Right cardiac atrium (tissue), 5 donors: ENCODE measurements at regions not wholly inside any gene's neighbourhood (a gene's known extent, or its start where the extent isn't known, plus 50 kb on each side); places are given as distances from the start of the nearest gene placed in this dataset.
"Not testable (repeated sequence)": the region's sequence is repeated elsewhere in the genome, so short reads cannot be mapped to it uniquely, and the experiment has no call there.

Experiments used
- ATAC-seq, 2 donors: fragments of 200-7000 bp; cut with Tn5 transposase; one replicate each; pipeline versions ENCODE4 v1.8.0 to v1.9.1; 2020; ENCODE audit warnings: moderate library complexity in 2 of 2, mild to moderate bottlenecking in 1 of 2
- DNase-seq, 3 donors: peaks; one replicate each; pipeline ENCODE4 v3.0.0-alpha.2; 2020
- H3K27ac ChIP-seq: one replicate; pipeline ENCODE4 v1.5.1; 2013; ENCODE audit warnings: mild to moderate bottlenecking, low read length, control low read depth, moderate library complexity
- H3K27me3 ChIP-seq: one replicate; pipeline ENCODE4 v1.6.1; 2013; ENCODE audit not compliant: control insufficient read depth, insufficient read depth
- H3K4me1 ChIP-seq: one replicate; pipeline ENCODE4 v1.6.1; 2013; ENCODE audit warnings: low read length; ENCODE audit not compliant: control insufficient read depth, insufficient read depth
- H3K4me3 ChIP-seq: one replicate; pipeline ENCODE4 v1.5.1; 2013; ENCODE audit warnings: low read length, control low read depth
- H3K9me3 ChIP-seq: one replicate; pipeline ENCODE4 v1.6.1; 2013; ENCODE audit warnings: low read length; ENCODE audit not compliant: control insufficient read depth
- WGBS: extraction: QIAGEN DNeasy Blood & Tissue Kit; methylation state at CpG from one replicate; pipeline ENCODE4 v1.1.7; 2013; 5-methylcytosine and 5-hydroxymethylcytosine counted together
- intact Hi-C, 4 donors: fragments of 100-400 bp; cut with DNase I; formaldehyde crosslinking; loops; one replicate each; pipeline versions ENCODE4 v1.11.0 to v1.14.0; 2022 to 2023
- donor health status: healthy with polysubstance abuse.
- donor health status: DM: no; HTN: yes; CAD: no.
- donor health status: DM: no; HTN: no; CAD: no.
- donor health status: DM: no; HTN: yes; CAD: no; lungs with severe emphysema.
- donor health status: DM: yes; HTN: yes; CAD: no.

DNA sequence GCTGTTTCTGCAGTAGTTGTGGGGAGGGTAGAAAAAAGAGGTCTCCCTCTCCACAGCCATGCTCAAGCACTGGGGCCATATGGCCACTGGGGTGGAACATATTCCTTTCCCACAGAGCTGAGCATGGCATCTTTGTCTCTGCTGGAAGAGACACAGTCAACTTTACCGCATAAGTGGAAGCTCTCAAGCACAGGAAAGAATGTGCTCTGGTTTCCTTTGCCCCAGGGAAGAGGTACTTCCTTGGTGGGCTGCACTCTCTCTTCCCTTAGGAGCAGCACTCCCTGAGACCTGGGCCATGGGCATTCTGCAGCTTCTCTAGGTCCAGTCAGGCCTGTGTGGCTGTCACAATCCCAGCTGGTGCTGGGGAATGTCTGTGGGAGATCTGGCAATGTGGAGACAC, 168.5 kb upstream of the ACTBL2 start:
- no peak overlapping the region for H3K27ac ChIP-seq
- DNase-seq (no peak), ATAC-seq (no peak)
- no peak overlapping the region for H3K4me3 ChIP-seq
- no peaks in the 10 kb centered on the region for H3K27me3 ChIP-seq
- 91% methylated on average over 1 of the region's 1 CpG for WGBS
- intact Hi-C loops, result loop anchor here in 3 of 4 donors (5.0 to 10.0 kb wide), 3 partner anchors 146 to 811 kb away; partner anchors contain the start of gene PLK2 (in 1 of the 3)
- no peaks in the 10 kb centered on the region for H3K4me1 ChIP-seq
- peaks cover 3% of the 10 kb centered on the region for H3K9me3 ChIP-seq

DNA sequence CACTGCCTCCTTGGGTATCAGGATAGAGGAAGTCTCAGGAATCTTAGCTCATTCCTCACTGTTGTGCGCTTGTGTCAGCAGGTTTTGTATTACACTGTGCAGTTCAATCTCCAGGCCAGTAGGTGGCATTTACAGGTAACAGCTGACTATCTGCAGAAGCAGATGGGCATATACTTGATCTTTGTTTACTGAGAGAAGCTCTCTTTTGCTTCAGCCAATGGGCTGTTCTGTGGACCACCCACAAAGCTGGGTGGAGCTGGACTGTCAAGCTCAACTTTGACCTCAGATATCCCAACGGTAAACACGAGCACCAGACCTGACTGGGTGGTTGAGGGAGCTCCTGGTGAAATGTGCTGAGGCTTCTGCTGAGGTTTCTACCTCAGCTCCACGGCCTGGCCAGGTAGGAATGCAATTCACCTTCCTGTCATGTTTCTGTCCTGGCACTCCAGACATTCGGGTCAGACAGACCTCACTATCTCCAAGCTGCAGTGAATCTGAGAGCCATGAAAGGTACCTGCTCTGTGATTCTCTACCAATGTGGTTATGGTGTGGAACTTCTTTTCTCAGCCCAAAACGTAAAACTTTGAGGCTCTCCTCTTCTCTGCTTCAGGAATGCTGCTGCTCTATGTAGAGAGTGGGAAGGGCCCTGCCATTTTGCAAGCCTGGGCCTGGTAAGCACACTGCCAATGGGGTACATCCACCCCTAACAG, 167.9 kb upstream of the ACTBL2 start:
- peaks cover 3% of the 10 kb centered on the region for H3K9me3 ChIP-seq
- H3K4me3 ChIP-seq, result no peak overlapping the region
- 68% methylated on average over 6 of the region's 6 CpGs for WGBS
- intact Hi-C loops, result loop anchor here in 3 of 4 donors (5.0 to 10.0 kb wide), 3 partner anchors 146 to 812 kb away; partner anchors contain the start of gene PLK2 (in 1 of the 3)
- H3K27me3 ChIP-seq, result no peaks in the 10 kb centered on the region
- no peak overlapping the region for H3K27ac ChIP-seq
- ATAC-seq (peak; percentile 48 to 57), DNase-seq (peak in 1 of 3 donors; percentile 12)
- no peaks in the 10 kb centered on the region for H3K4me1 ChIP-seq

DNA sequence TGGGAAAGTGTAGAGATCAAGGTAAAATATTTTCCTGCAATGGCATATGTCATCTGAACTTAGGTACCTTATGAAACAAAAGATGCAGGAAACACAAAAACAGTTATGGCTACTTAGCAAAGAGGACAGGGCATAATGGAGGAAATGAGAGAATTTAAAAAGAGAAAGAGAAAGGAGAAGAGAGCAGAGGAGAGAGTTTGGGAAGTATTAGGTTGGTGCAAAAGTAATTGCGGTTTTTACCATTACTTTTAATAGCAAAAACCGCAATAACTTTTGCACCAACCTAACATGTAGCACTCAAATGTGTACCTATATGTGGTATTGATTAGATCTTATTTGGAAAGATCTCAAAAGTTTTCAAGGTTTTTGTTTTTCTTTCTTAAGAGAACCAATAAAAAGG, 160.1 kb upstream of the ACTBL2 start:
- intact Hi-C loops, result no loop called here
- DNase-seq (no peak), ATAC-seq (no peak)
- Histone ChIP-seq H3K27ac (no peak overlapping the region), H3K27me3 (no peaks in the 10 kb centered on the region), H3K4me1 (no peaks in the 10 kb centered on the region), H3K4me3 (no peak overlapping the region), H3K9me3 (no peaks in the 10 kb centered on the region)
- WGBS, result 96% methylated on average over 2 of the region's 2 CpGs

DNA sequence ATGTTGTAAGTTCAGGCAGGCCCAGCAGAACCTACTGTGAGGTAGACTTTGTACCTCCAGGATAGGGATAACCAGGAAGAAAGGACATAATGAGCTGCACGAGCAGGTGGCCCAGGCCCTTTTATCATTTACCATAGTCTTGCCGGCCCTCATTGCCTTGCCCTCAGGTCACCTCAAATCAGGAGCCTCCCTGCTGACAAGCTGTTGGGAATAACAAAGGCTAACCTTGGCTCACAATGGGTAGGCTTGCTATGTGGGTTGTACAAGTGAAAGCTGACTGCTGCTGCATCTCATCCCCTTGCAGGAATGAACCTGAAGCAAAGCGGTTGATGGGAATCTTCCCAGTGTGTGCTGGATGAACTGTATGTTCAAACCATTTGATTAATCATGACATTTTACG, 159.5 kb upstream of the ACTBL2 start:
- WGBS, result 90% methylated on average over 4 of the region's 4 CpGs
- ATAC-seq (no peak), DNase-seq (no peak)
- Histone ChIP-seq H3K27me3 (no peaks in the 10 kb centered on the region), H3K9me3 (no peaks in the 10 kb centered on the region), H3K4me1 (no peaks in the 10 kb centered on the region), H3K4me3 (no peak overlapping the region), H3K27ac (no peak overlapping the region)
- intact Hi-C loops, result no loop called here

DNA sequence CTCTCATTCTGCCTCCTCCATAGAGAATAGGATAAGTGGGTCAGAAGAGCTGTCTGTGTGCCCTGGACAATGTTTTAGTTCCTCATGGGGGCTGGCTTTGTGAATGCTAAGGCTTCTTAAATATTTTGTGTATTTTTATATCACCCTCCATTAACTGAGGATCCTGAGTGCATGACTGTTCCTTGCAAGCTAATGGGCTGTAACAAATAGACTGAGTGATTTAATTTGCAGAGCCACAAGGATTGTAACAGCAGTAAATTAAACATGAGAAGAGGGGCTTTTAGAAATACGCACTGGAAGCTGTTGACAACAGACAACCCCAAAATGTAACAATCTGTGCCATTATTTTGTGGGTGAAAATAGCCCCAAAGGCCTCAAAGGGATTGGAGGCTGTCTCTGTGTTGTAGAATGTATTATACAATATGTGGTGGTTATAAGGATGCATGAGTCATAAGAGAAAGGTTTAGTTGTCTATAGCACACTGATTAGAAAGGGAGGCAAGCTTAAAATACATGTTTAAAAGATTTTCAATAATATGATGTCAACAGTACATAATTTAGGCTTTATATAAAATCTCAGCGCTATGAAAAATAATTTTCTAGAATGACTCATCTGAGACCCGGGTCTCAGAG, 152.7 kb upstream of the ACTBL2 start:
- ATAC-seq (no peak), DNase-seq (no peak)
- no peaks in the 10 kb centered on the region for H3K27me3 ChIP-seq
- intact Hi-C loops, result no loop called here
- no peak overlapping the region for H3K4me3 ChIP-seq
- no peaks in the 10 kb centered on the region for H3K9me3 ChIP-seq
- H3K27ac ChIP-seq, result no peak overlapping the region
- WGBS, result 94% methylated on average over 3 of the region's 3 CpGs
- H3K4me1 ChIP-seq, result no peaks in the 10 kb centered on the region

DNA sequence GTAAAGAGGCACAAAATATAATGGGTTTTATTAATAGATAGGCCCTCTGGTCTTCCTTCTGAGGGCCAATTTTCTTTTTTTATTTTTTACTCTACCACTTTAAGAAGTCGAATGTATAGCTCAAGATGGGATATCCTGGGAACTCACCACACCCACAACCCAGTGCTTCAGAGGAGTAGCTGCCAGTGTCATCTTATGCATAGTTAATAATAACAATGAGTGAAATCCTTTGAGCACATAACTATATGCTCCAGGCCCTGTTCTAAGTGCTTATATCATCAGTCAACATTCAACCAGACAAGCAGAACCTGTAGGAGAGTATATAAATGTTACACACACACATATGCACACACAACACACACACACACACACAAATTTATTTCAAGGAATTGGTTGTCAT, 150.3 kb upstream of the ACTBL2 start:
- WGBS, result 72% methylated on average over 1 of the region's 1 CpG
- intact Hi-C loops, result no loop called here
- H3K4me3 ChIP-seq, result no peak overlapping the region
- no peaks in the 10 kb centered on the region for H3K9me3 ChIP-seq
- no peak for DNase-seq
- no peak for ATAC-seq
- no peaks in the 10 kb centered on the region for H3K27me3 ChIP-seq
- no peaks in the 10 kb centered on the region for H3K4me1 ChIP-seq
- H3K27ac ChIP-seq, result no peak overlapping the region

DNA sequence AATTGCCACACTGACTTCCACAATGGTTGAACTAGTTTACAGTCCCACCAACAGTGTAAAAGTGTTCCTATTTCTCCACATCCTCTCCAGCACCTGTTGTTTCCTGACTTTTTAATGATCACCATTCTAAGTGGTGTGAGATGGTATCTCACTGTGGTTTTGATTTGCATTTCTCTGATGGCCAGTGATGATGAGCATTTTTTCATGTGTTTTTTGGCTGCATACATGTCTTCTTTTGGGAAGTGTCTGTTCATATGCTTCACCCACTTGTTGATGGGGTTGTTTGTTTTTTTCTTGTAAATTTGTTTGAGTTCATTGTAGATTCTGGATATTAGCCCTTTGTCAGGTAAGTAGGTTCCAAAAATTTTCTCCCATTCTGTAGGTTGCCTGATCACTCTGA, 148.5 kb upstream of the ACTBL2 start:
- H3K4me3 ChIP-seq, H3K27ac ChIP-seq, DNase-seq, ATAC-seq, H3K27me3 ChIP-seq, H3K4me1 ChIP-seq, intact Hi-C loops, H3K9me3 ChIP-seq: not testable (repeated sequence)

DNA sequence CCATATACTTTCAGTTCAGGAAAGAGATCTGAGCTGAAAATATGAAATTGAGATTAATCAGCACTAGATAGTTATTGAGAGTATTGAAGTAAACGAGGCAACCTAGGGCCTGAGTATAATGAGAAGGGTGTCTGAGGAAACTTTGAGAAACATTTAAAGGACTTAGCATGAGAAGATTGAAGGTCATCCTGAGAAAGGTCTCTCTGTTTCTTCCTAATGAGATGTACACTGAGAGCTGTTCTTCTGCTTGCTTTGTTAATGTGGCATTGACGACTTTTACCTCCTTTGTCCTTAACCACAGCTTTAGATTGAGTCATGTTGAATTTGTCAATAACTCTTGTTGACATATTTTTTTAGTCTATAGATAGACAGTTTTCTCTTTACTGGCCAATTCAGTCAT, 145.1 kb upstream of the ACTBL2 start:
- DNase-seq (no peak), ATAC-seq (no peak)
- Histone ChIP-seq H3K9me3 (no peaks in the 10 kb centered on the region), H3K4me1 (no peaks in the 10 kb centered on the region), H3K27me3 (no peaks in the 10 kb centered on the region), H3K4me3 (no peak overlapping the region), H3K27ac (no peak overlapping the region)
- WGBS, result 85% methylated on average over 2 of the region's 2 CpGs
- intact Hi-C loops, result no loop called here

DNA sequence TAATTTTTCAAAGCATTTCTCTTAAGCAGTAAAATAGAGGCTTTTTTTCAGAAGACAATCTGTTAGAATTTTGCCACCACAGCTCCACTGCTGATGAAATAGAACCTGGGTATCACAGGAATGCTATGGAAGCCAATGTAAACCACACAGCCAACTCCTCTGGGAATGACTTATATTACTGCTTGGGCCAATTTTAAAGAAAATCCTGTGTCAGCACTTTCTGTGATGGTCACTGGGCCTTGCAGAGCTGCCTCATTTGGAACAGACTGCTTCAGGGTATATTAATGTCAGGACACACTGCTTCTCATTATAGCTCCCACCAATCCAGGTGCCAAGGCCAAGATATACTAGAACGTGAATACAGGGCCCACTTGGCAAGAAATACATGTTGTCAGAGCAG, 144.1 kb upstream of the ACTBL2 start:
- Histone ChIP-seq H3K4me1 (no peaks in the 10 kb centered on the region), H3K9me3 (no peaks in the 10 kb centered on the region), H3K4me3 (no peak overlapping the region), H3K27me3 (no peaks in the 10 kb centered on the region), H3K27ac (no peak overlapping the region)
- no peak for ATAC-seq
- 37% methylated on average over 1 of the region's 1 CpG for WGBS
- intact Hi-C loops, result no loop called here
- DNase-seq, result no peak

DNA sequence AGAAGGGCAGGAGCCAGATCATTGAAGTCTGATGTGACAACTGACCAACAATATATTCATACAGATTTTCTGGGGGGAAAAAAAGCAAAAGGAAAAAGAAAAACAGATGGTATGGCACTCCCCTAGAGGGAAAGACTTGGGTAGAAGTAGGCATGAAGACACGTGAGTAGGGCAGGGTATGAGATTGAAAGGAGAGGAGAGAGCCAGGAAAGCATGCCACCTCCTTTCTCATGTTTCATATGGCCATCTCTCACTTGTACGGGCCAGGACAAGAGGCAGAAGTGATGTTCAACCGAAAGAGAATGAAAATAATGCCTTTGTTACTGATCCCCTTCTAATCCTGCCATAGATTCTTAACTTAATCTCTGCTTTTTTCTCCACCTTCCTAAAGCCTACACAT, 139.0 kb upstream of the ACTBL2 start:
- 89% methylated on average over 3 of the region's 3 CpGs for WGBS
- intact Hi-C loops, result no loop called here
- no peaks in the 10 kb centered on the region for H3K9me3 ChIP-seq
- H3K4me3 ChIP-seq, result no peak overlapping the region
- DNase-seq (no peak), ATAC-seq (no peak)
- no peaks in the 10 kb centered on the region for H3K27me3 ChIP-seq
- H3K27ac ChIP-seq, result no peak overlapping the region
- H3K4me1 ChIP-seq, result no peaks in the 10 kb centered on the region

DNA sequence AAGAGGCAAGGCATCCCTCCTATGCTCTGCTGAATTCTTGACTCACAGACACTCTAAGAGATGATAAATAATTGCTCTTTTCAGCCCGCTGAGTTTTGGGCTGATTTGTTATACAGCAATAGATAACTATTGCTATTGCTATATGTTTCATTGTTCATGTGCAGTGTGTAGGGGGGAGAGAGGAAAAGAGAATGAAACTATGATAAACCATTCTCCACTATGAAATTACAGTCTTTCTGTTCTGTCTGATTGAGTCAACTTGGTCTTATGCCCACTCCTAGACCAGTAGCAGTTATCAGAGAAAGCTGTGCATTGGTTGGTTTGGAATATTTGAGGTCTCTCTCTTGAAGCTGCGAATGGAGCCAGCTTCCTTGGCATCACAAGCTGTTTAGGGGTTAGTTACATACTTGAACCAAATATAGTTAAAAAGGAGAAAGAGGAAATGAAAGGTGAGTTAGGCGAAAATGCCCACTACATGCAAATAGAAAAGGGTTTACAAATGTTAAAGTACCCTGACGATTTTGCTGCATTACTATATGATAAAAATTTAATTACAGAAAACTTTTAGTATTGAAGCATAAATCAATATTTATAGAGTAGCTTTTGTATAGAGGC, 136.3 kb upstream of the ACTBL2 start:
- Histone ChIP-seq H3K9me3 (no peaks in the 10 kb centered on the region), H3K27me3 (no peaks in the 10 kb centered on the region), H3K4me3 (no peak overlapping the region), H3K27ac (no peak overlapping the region), H3K4me1 (no peaks in the 10 kb centered on the region)
- WGBS, result 92% methylated on average over 4 of the region's 4 CpGs
- no peak for ATAC-seq
- intact Hi-C loops, result no loop called here
- DNase-seq, result no peak
